ENCODE measurements at regions not wholly inside any gene's neighbourhood (a gene's known extent, or its start where the extent isn't known, plus 50 kb on each side); places are given as distances from the start of the nearest gene placed in this dataset.

GRCh38 chr6:144588697-144589325 lies 303.7 kb downstream of the UTRN start:
- H3K27ac Mint-ChIP-seq, result no peak overlapping the region
- peaks cover 26% of the 10 kb centered on the region for H3K4me1 Mint-ChIP-seq (ENCODE audit: low read depth)
- H3K9me3 Mint-ChIP-seq, result no peaks in the 10 kb centered on the region
- no peak overlapping the region for H3K4me3 Mint-ChIP-seq
- peaks cover 22% of the 10 kb centered on the region for H3K36me3 Mint-ChIP-seq (ENCODE audit: low read depth)
- intact Hi-C loops (cut with micrococcal nuclease), result loop anchor here (10.0 kb wide), 2 partner anchors 1146 to 1236 kb away; partner anchors contain the start of gene EPM2A
- no peaks in the 10 kb centered on the region for H3K27me3 Mint-ChIP-seq (ENCODE audit: insufficient read depth)
- no peak for DNase-seq (ENCODE audit: low spot score)

- intact Hi-C loops (cut with micrococcal nuclease), result no loop called here
Observed at GRCh38 chr6:144590532-144590931, 305.4 kb downstream of the UTRN start.

GRCh38 chr6:144593392-144593791 lies 308.3 kb downstream of the UTRN start:
- peaks cover 5% of the 10 kb centered on the region for H3K9me3 Mint-ChIP-seq
- peaks cover 20% of the 10 kb centered on the region for H3K36me3 Mint-ChIP-seq (ENCODE audit: low read depth)
- no peak for DNase-seq (ENCODE audit: low spot score)
- no peaks in the 10 kb centered on the region for H3K27me3 Mint-ChIP-seq (ENCODE audit: insufficient read depth)
- no peak overlapping the region for H3K27ac Mint-ChIP-seq
- intact Hi-C loops (cut with micrococcal nuclease), result no loop called here
- no peak overlapping the region for H3K4me3 Mint-ChIP-seq
- H3K4me1 Mint-ChIP-seq (ENCODE audit: low read depth), result peaks cover 26% of the 10 kb centered on the region

More at GRCh38 chr6:144590532-144590931, 305.4 kb downstream of the UTRN start:
- Mint-ChIP-seq H3K27ac (no peak overlapping the region), H3K36me3 (ENCODE audit: low read depth) (peaks cover 26% of the 10 kb centered on the region), H3K4me3 (no peak overlapping the region), H3K27me3 (ENCODE audit: insufficient read depth) (no peaks in the 10 kb centered on the region), H3K9me3 (no peaks in the 10 kb centered on the region), H3K4me1 (ENCODE audit: low read depth) (peaks cover 15% of the 10 kb centered on the region)
- no peak for DNase-seq (ENCODE audit: low spot score)

GRCh38 chr6:144594585-144594984 lies 309.4 kb downstream of the UTRN start:
- no peak overlapping the region for H3K27ac Mint-ChIP-seq
- H3K4me1 Mint-ChIP-seq (ENCODE audit: low read depth), result peaks cover 32% of the 10 kb centered on the region
- no peak overlapping the region for H3K4me3 Mint-ChIP-seq
- no peaks in the 10 kb centered on the region for H3K27me3 Mint-ChIP-seq (ENCODE audit: insufficient read depth)
- H3K36me3 Mint-ChIP-seq (ENCODE audit: low read depth), result peaks cover 20% of the 10 kb centered on the region
- DNase-seq (ENCODE audit: low spot score), result no peak
- intact Hi-C loops (cut with micrococcal nuclease), result no loop called here
- peaks cover 5% of the 10 kb centered on the region for H3K9me3 Mint-ChIP-seq

GRCh38 chr6:144595266-144595665 lies 310.1 kb downstream of the UTRN start:
- intact Hi-C loops (cut with micrococcal nuclease), result no loop called here
- Mint-ChIP-seq H3K4me1 (ENCODE audit: low read depth) (peaks cover 39% of the 10 kb centered on the region), H3K36me3 (ENCODE audit: low read depth) (peaks cover 24% of the 10 kb centered on the region), H3K27me3 (ENCODE audit: insufficient read depth) (no peaks in the 10 kb centered on the region), H3K27ac (no peak overlapping the region), H3K4me3 (no peak overlapping the region), H3K9me3 (peaks cover 5% of the 10 kb centered on the region)
- DNase-seq (ENCODE audit: low spot score), result no peak

GRCh38 chr6:144597511-144597910 lies 312.4 kb downstream of the UTRN start:
- H3K9me3 Mint-ChIP-seq, result peaks cover 11% of the 10 kb centered on the region
- H3K36me3 Mint-ChIP-seq (ENCODE audit: low read depth), result peaks cover 28% of the 10 kb centered on the region
- DNase-seq (ENCODE audit: low spot score), result no peak
- intact Hi-C loops (cut with micrococcal nuclease), result loop anchor here (1.0 to 2.0 kb wide), 2 partner anchors 15 to 349 kb away; no protein-coding TSS in a partner anchor
- peak overlapping the region; percentile 0 for H3K27ac Mint-ChIP-seq
- no peaks in the 10 kb centered on the region for H3K27me3 Mint-ChIP-seq (ENCODE audit: insufficient read depth)
- peaks cover 56% of the 10 kb centered on the region for H3K4me1 Mint-ChIP-seq (ENCODE audit: low read depth)
- no peak overlapping the region for H3K4me3 Mint-ChIP-seq

- H3K27ac Mint-ChIP-seq, result no peak overlapping the region
- H3K36me3 Mint-ChIP-seq (ENCODE audit: low read depth), result peaks cover 26% of the 10 kb centered on the region
- peaks cover 11% of the 10 kb centered on the region for H3K9me3 Mint-ChIP-seq
- DNase-seq (ENCODE audit: low spot score), result no peak
- H3K4me1 Mint-ChIP-seq (ENCODE audit: low read depth), result peaks cover 73% of the 10 kb centered on the region
- intact Hi-C loops (cut with micrococcal nuclease), result loop anchor here (5.0 kb wide), 1 partner anchor 128 kb away; no protein-coding TSS in a partner anchor
- no peak overlapping the region for H3K4me3 Mint-ChIP-seq
- no peaks in the 10 kb centered on the region for H3K27me3 Mint-ChIP-seq (ENCODE audit: insufficient read depth)
Observed at GRCh38 chr6:144599615-144600014, 314.5 kb downstream of the UTRN start.

- Mint-ChIP-seq H3K4me3 (no peak overlapping the region), H3K27me3 (ENCODE audit: insufficient read depth) (no peaks in the 10 kb centered on the region), H3K4me1 (ENCODE audit: low read depth) (peaks cover 66% of the 10 kb centered on the region), H3K27ac (no peak overlapping the region), H3K9me3 (peaks cover 6% of the 10 kb centered on the region), H3K36me3 (ENCODE audit: low read depth) (peaks cover 21% of the 10 kb centered on the region)
- DNase-seq (ENCODE audit: low spot score), result no peak
- intact Hi-C loops (cut with micrococcal nuclease), result loop anchor here (5.0 kb wide), 1 partner anchor 126 kb away; no protein-coding TSS in a partner anchor
Observed at GRCh38 chr6:144601221-144601620, 316.1 kb downstream of the UTRN start.

- peaks cover 23% of the 10 kb centered on the region for H3K36me3 Mint-ChIP-seq (ENCODE audit: low read depth)
- H3K4me3 Mint-ChIP-seq, result no peak overlapping the region
- peaks cover 66% of the 10 kb centered on the region for H3K4me1 Mint-ChIP-seq (ENCODE audit: low read depth)
- peak overlapping the region; percentile 50 for H3K27ac Mint-ChIP-seq
- no peaks in the 10 kb centered on the region for H3K27me3 Mint-ChIP-seq (ENCODE audit: insufficient read depth)
- peaks cover 6% of the 10 kb centered on the region for H3K9me3 Mint-ChIP-seq
- intact Hi-C loops (cut with micrococcal nuclease), result loop anchor here (1.0 to 5.0 kb wide), 6 partner anchors 11 to 413 kb away; no protein-coding TSS in a partner anchor
- peak; percentile 12 for DNase-seq (ENCODE audit: low spot score)
Observed at GRCh38 chr6:144602523-144603180, 317.5 kb downstream of the UTRN start.

- intact Hi-C loops (cut with micrococcal nuclease), result no loop called here
- no peak for DNase-seq (ENCODE audit: low spot score)
- Mint-ChIP-seq H3K9me3 (no peaks in the 10 kb centered on the region), H3K36me3 (ENCODE audit: low read depth) (peaks cover 29% of the 10 kb centered on the region), H3K27me3 (ENCODE audit: insufficient read depth) (peaks cover 3% of the 10 kb centered on the region), H3K27ac (no peak overlapping the region), H3K4me1 (ENCODE audit: low read depth) (peaks cover 51% of the 10 kb centered on the region), H3K4me3 (no peak overlapping the region)
Observed at GRCh38 chr6:144606083-144606482, 320.9 kb downstream of the UTRN start.

- no peak overlapping the region for H3K4me3 Mint-ChIP-seq
- intact Hi-C loops (cut with micrococcal nuclease), result no loop called here
- H3K27ac Mint-ChIP-seq, result no peak overlapping the region
- peaks cover 45% of the 10 kb centered on the region for H3K4me1 Mint-ChIP-seq (ENCODE audit: low read depth)
- H3K9me3 Mint-ChIP-seq, result no peaks in the 10 kb centered on the region
- H3K27me3 Mint-ChIP-seq (ENCODE audit: insufficient read depth), result peaks cover 3% of the 10 kb centered on the region
- H3K36me3 Mint-ChIP-seq (ENCODE audit: low read depth), result peaks cover 24% of the 10 kb centered on the region
- no peak for DNase-seq (ENCODE audit: low spot score)
Observed at GRCh38 chr6:144607998-144608735, 323.0 kb downstream of the UTRN start.

GRCh38 chr6:144612811-144613210 lies 327.7 kb downstream of the UTRN start:
- DNase-seq (ENCODE audit: low spot score), result no peak
- Mint-ChIP-seq H3K36me3 (ENCODE audit: low read depth) (peaks cover 18% of the 10 kb centered on the region), H3K27me3 (ENCODE audit: insufficient read depth) (peaks cover 3% of the 10 kb centered on the region), H3K4me1 (ENCODE audit: low read depth) (peaks cover 42% of the 10 kb centered on the region), H3K27ac (no peak overlapping the region), H3K4me3 (no peak overlapping the region), H3K9me3 (no peaks in the 10 kb centered on the region)
- intact Hi-C loops (cut with micrococcal nuclease), result loop anchor here (1.0 to 2.0 kb wide), 2 partner anchors 11 to 16 kb away; no protein-coding TSS in a partner anchor

- Mint-ChIP-seq H3K9me3 (no peaks in the 10 kb centered on the region), H3K4me1 (ENCODE audit: low read depth) (peaks cover 31% of the 10 kb centered on the region), H3K36me3 (ENCODE audit: low read depth) (peaks cover 10% of the 10 kb centered on the region), H3K27ac (no peak overlapping the region), H3K27me3 (ENCODE audit: insufficient read depth) (peaks cover 3% of the 10 kb centered on the region), H3K4me3 (no peak overlapping the region)
- no peak for DNase-seq (ENCODE audit: low spot score)
- intact Hi-C loops (cut with micrococcal nuclease), result loop anchor here (1.0 to 2.0 kb wide), 3 partner anchors 12 to 31 kb away; no protein-coding TSS in a partner anchor
Observed at GRCh38 chr6:144613859-144614258, 328.7 kb downstream of the UTRN start.

All from activated T-helper 1 cell treated with anti-CD3 and anti-CD28 coated beads, Interleukin-12 subunit alpha, Interleukin-12 subunit beta, Interleukin-2, Interleukin-4 antibody, amounts not matched to agents 30 ng/mL and 10 ng/mL and 1 ng/mL, durations not matched to agents 14 hours and 24 hours and 36 hours (primary cell).